GM12873 (cell line): ENCODE measurements at regions not wholly inside any gene's neighbourhood (a gene's known extent, or its start where the extent isn't known, plus 50 kb on each side); places are given as distances from the start of the nearest gene placed in this dataset.

Source experiments
- TF ChIP-seq, protein P1 (sequence below): IDR thresholded peaks from 2 replicates; pipeline ENCODE4 v1.5.1; 2012; ENCODE audit warnings: low read depth, mild to moderate bottlenecking, moderate library complexity, low read length, control low read depth; ENCODE audit not compliant: insufficient read depth; ENCODE audit errors: missing control alignments

DNA sequence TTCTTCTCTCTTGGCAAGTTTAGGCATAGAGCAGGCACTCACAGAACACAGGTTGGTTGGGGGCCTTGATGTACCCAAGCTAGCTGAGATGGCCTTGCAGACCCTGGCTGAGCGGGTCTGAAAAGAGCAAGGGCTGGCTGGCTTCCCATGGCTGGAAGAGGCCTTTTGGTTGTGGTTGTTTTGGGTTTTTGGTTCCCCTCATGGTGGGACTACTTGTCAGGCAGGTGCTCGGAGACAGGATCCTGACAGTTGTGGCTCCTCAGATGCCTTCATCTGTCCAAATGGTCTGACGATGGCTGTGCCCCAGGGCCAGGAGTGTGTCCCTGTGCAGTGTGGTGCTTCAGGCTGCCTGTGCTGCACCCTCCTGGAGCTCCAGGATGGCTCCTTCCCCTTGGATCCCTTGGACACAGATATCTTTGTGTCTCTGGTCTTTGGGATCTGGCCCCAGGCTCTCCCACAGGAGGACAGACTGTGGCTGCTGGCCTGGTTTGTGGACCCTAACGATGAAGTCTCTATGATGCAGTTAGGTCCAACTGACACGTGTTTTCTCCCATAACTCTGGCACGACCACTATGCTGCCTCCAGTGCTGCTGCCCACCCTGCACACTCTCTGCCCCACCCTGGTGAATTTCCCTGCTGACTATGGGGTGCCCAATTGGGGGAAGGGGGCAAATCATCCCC, 321.5 kb upstream of the ZNF32 start:
- TF ChIP-seq, protein P1, sequence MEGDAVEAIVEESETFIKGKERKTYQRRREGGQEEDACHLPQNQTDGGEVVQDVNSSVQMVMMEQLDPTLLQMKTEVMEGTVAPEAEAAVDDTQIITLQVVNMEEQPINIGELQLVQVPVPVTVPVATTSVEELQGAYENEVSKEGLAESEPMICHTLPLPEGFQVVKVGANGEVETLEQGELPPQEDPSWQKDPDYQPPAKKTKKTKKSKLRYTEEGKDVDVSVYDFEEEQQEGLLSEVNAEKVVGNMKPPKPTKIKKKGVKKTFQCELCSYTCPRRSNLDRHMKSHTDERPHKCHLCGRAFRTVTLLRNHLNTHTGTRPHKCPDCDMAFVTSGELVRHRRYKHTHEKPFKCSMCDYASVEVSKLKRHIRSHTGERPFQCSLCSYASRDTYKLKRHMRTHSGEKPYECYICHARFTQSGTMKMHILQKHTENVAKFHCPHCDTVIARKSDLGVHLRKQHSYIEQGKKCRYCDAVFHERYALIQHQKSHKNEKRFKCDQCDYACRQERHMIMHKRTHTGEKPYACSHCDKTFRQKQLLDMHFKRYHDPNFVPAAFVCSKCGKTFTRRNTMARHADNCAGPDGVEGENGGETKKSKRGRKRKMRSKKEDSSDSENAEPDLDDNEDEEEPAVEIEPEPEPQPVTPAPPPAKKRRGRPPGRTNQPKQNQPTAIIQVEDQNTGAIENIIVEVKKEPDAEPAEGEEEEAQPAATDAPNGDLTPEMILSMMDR, result no peak

- TF ChIP-seq, protein P1, result no peak
Observed at GRCh38 chr10:43969506-43969905, 320.8 kb upstream of the ZNF32 start.

- TF ChIP-seq, protein P1, result no peak
Observed at GRCh38 chr10:43968961-43969360, 320.3 kb upstream of the ZNF32 start.

DNA sequence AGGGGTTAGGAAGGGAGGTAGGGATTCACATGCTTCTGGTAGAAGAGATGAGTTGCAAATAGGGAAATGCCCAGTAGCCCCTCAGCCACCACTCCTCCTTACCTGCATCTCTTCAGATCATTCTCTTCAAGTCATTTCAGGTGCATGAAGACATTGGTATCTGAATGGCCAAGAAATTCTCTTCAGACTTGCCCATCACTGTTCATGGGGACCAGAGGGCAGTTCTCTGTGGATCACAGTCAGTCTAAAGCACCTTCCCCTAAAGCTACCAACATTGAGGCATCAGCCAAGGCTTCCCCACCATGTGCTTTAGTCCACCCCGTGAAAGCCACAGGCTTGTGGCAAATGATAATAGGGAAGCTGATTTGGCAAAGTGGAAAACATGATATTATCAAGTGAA, 319.4 kb upstream of the ZNF32 start:
- TF ChIP-seq, protein P1, result no peak

DNA sequence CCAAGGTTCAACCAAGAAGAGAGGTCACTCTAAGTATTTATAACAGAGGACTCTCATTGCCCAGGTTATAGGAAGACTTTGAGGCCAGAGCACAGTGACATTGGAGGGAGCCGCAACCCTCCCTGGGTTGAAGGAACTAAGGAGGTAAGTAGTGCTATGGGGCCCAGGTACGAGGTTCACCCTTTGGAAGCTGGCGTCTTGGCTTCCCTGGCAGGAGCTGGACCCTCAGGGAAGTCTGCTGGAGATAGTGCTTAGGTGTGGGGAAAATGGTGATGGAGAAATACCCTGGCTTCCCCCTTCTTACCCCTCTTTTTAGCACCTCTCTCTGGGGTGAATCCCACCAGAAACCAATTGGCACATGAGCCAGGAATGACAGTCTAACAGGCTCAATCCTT, 317.9 kb upstream of the ZNF32 start:
- TF ChIP-seq, protein P1, result no peak

DNA sequence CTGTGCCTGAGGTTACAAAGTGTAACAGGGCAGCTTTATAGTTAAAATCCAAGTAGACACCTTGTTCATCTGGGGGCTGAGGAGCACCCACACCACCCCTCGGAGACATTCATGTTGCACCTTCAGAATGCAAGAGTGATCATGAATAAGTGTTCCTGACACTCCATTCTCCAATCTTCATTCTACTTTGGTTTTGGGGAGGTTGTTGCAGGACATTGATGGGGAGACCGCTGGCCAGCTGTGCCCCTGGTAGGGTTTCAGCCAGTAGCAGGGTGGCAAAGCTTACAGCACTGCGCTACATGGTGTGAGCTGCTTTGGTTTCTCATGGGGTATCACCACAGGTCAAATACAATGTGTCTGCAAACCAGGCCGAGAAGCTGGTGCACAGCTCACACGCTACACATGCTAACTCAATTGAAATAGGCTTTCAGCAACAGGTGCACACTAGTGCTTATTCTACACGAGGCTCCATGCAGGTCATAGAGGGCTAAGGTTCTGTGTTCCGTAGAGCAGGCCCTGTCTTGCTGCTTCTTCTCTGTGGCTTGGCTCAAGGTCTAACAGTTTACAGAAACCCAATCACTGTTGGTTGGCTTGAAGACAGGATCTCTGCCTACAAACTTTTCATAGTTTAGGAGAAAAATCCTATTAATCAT, 317.4 kb upstream of the ZNF32 start:
- TF ChIP-seq, protein P1, result no peak

- TF ChIP-seq, protein P1, result no peak
Observed at GRCh38 chr10:43965033-43965917, 316.6 kb upstream of the ZNF32 start.
